Endothelial cell (in vitro differentiated cells): ENCODE measurements at regions not wholly inside any gene's neighbourhood (a gene's known extent, or its start where the extent isn't known, plus 50 kb on each side); places are given as distances from the start of the nearest gene placed in this dataset.

ENCODE experiments used
- DNase-seq: peaks from one replicate; pipeline ENCODE4 v3.0.0; 2021; ENCODE audit warnings: low spot score
- H3K27ac Mint-ChIP-seq: one replicate; pipeline ENCODE4 v1.8.0; 2021; ENCODE audit warnings: mixed read lengths, inconsistent platforms; ENCODE audit not compliant: unreplicated experiment
- H3K27me3 Mint-ChIP-seq: one replicate; pipeline ENCODE4 v1.8.0; 2021; ENCODE audit warnings: mild to moderate bottlenecking, moderate library complexity, mixed read lengths, inconsistent platforms; ENCODE audit not compliant: unreplicated experiment
- H3K36me3 Mint-ChIP-seq: one replicate; pipeline ENCODE4 v1.8.0; 2021; ENCODE audit warnings: mild to moderate bottlenecking, low read depth, mixed read lengths, inconsistent platforms; ENCODE audit not compliant: unreplicated experiment
- H3K4me1 Mint-ChIP-seq: one replicate; pipeline ENCODE4 v1.8.0; 2021; ENCODE audit warnings: mild to moderate bottlenecking, mixed read lengths, inconsistent platforms; ENCODE audit not compliant: unreplicated experiment
- H3K4me3 Mint-ChIP-seq: one replicate; pipeline ENCODE4 v1.8.0; 2021; ENCODE audit warnings: mild to moderate bottlenecking, mixed read lengths, inconsistent platforms; ENCODE audit not compliant: unreplicated experiment
- H3K9me3 Mint-ChIP-seq: one replicate; pipeline ENCODE4 v1.8.0; 2021; ENCODE audit warnings: mixed read lengths, inconsistent platforms; ENCODE audit not compliant: unreplicated experiment
- CTCF ChIP-seq: fragments of 200-600 bp; sonication (generic); IDR thresholded peaks from one replicate; pipeline ENCODE4 v1.5.0; 2021; ENCODE audit warnings: antibody characterized with exemption; ENCODE audit not compliant: unreplicated experiment

- TF ChIP-seq CTCF, result no peak
- DNase-seq, result no peak
- no peak overlapping the region for H3K4me3 Mint-ChIP-seq
- H3K9me3 Mint-ChIP-seq, result no peaks in the 10 kb centered on the region
- H3K4me1 Mint-ChIP-seq, result no peaks in the 10 kb centered on the region
- no peak overlapping the region for H3K27ac Mint-ChIP-seq
- no peaks in the 10 kb centered on the region for H3K27me3 Mint-ChIP-seq
- H3K36me3 Mint-ChIP-seq, result no peaks in the 10 kb centered on the region
Observed at GRCh38 chr9:71237051-71237450, 115.6 kb upstream of the TRPM3 start.

- no peaks in the 10 kb centered on the region for H3K36me3 Mint-ChIP-seq
- H3K9me3 Mint-ChIP-seq, result no peaks in the 10 kb centered on the region
- H3K27me3 Mint-ChIP-seq, result no peaks in the 10 kb centered on the region
- no peak overlapping the region for H3K27ac Mint-ChIP-seq
- H3K4me1 Mint-ChIP-seq, result no peaks in the 10 kb centered on the region
- TF ChIP-seq CTCF, result no peak
- no peak overlapping the region for H3K4me3 Mint-ChIP-seq
- no peak for DNase-seq
Observed at GRCh38 chr9:71233646-71234045, 112.2 kb upstream of the TRPM3 start.

GRCh38 chr9:71223953-71224538 lies 102.6 kb upstream of the TRPM3 start:
- Mint-ChIP-seq H3K4me1 (no peaks in the 10 kb centered on the region), H3K4me3 (no peak overlapping the region), H3K9me3 (no peaks in the 10 kb centered on the region), H3K27me3 (no peaks in the 10 kb centered on the region), H3K27ac (no peak overlapping the region), H3K36me3 (no peaks in the 10 kb centered on the region)
- DNase-seq, result no peak
- TF ChIP-seq CTCF, result no peak

GRCh38 chr9:71218774-71219173 lies 97.4 kb upstream of the TRPM3 start:
- Mint-ChIP-seq H3K9me3 (no peaks in the 10 kb centered on the region), H3K36me3 (no peaks in the 10 kb centered on the region), H3K4me3 (no peak overlapping the region), H3K27ac (no peak overlapping the region), H3K4me1 (peaks cover 4% of the 10 kb centered on the region), H3K27me3 (no peaks in the 10 kb centered on the region)
- no peak for TF ChIP-seq CTCF
- no peak for DNase-seq

GRCh38 chr9:71213633-71214032 lies 92.2 kb upstream of the TRPM3 start:
- Mint-ChIP-seq H3K27ac (no peak overlapping the region), H3K9me3 (no peaks in the 10 kb centered on the region), H3K4me1 (peaks cover 4% of the 10 kb centered on the region), H3K27me3 (no peaks in the 10 kb centered on the region), H3K4me3 (no peak overlapping the region), H3K36me3 (no peaks in the 10 kb centered on the region)
- no peak for DNase-seq
- no peak for TF ChIP-seq CTCF
